ENCODE measurements at regions not wholly inside any gene's neighbourhood (a gene's known extent, or its start where the extent isn't known, plus 50 kb on each side); places are given as distances from the start of the nearest gene placed in this dataset.

- TF ChIP-seq, protein P1, sequence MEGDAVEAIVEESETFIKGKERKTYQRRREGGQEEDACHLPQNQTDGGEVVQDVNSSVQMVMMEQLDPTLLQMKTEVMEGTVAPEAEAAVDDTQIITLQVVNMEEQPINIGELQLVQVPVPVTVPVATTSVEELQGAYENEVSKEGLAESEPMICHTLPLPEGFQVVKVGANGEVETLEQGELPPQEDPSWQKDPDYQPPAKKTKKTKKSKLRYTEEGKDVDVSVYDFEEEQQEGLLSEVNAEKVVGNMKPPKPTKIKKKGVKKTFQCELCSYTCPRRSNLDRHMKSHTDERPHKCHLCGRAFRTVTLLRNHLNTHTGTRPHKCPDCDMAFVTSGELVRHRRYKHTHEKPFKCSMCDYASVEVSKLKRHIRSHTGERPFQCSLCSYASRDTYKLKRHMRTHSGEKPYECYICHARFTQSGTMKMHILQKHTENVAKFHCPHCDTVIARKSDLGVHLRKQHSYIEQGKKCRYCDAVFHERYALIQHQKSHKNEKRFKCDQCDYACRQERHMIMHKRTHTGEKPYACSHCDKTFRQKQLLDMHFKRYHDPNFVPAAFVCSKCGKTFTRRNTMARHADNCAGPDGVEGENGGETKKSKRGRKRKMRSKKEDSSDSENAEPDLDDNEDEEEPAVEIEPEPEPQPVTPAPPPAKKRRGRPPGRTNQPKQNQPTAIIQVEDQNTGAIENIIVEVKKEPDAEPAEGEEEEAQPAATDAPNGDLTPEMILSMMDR (IDR thresholded peaks at IDR 0.05): no peak
- TF ChIP-seq POLR2A (IDR thresholded peaks at IDR 0.05): no peak
- no peak for TF ChIP-seq POLR2AphosphoS5 (IDR thresholded peaks at IDR 0.05)
Observed at GRCh38 chr6:84615113-84615850, 149.1 kb downstream of the TBX18 start.

Measured in gastroesophageal sphincter (tissue), 3 donors.